Stomach (tissue), 8 donors: ENCODE measurements at regions not wholly inside any gene's neighbourhood (a gene's known extent, or its start where the extent isn't known, plus 50 kb on each side); places are given as distances from the start of the nearest gene placed in this dataset.

Source experiments
- DNase-seq, 2 donors: peaks; one replicate each; pipeline versions ENCODE4 v3.0.0 to v3.0.0-alpha.2; 2013 to 2019
- H3K27ac ChIP-seq, 5 donors: fragments of 200-600 bp in 4 of 5; sonication (generic) in 4 of 5; one replicate each; pipeline ENCODE4 v1.5.1; 2013 to 2019; ENCODE audit warnings: mild to moderate bottlenecking in 1 of 5, moderate library complexity in 1 of 5
- H3K27me3 ChIP-seq, 3 donors: fragments of 200-600 bp; sonication (generic); one replicate each; pipeline ENCODE4 v1.5.1; 2017 to 2019; ENCODE audit warnings: mixed run types in 1 of 3
- H3K36me3 ChIP-seq, 4 donors: fragments of 200-600 bp; sonication (generic); 1 replicate in 3 of 4; 2 replicates in 1 of 4; pipeline ENCODE4 v1.5.1; 2016 to 2019
- H3K4me1 ChIP-seq, 4 donors: fragments of 200-600 bp; sonication (generic); one replicate each; pipeline ENCODE4 v1.5.1; 2016 to 2019
- H3K4me3 ChIP-seq, 4 donors: fragments of 200-600 bp; sonication (generic) in 3 of 4; one replicate each; pipeline ENCODE4 v1.5.1; 2016 to 2019; ENCODE audit warnings: mild to moderate bottlenecking in 1 of 4
- H3K9me3 ChIP-seq, 4 donors: fragments of 200-600 bp; sonication (generic); one replicate each; pipeline ENCODE4 v1.5.1; 2016 to 2019
- CTCF ChIP-seq, 7 experiments: fragments of 450-650 bp in 4 of 7; fragments of 200-600 bp in 3 of 7; sonication (generic) in 3 of 7; IDR thresholded peaks; one replicate each; pipeline ENCODE4 v1.5.1; 2016 to 2019; ENCODE audit warnings: antibody characterized with exemption in 7 of 7, control low read depth in 2 of 7, mild to moderate bottlenecking in 1 of 7
- EP300 ChIP-seq: sonication (generic); formaldehyde crosslinking; IDR thresholded peaks from one replicate; pipeline ENCODE4 v1.6.1; 2017; ENCODE audit warnings: antibody characterized with exemption
- POLR2A ChIP-seq, 4 donors: fragments of 450-650 bp; IDR thresholded peaks; one replicate each; pipeline ENCODE4 v1.6.1; 2016; ENCODE audit warnings: antibody characterized with exemption in 4 of 4, control low read depth in 2 of 4, mild to moderate bottlenecking in 1 of 4, moderate library complexity in 1 of 4
- POLR2AphosphoS5 ChIP-seq, 3 donors: sonication (generic); formaldehyde crosslinking; IDR thresholded peaks; one replicate each; pipeline ENCODE4 v1.6.1; 2016; ENCODE audit warnings: antibody characterized with exemption in 3 of 3
- WGBS, 5 donors: extraction: QIAGEN DNeasy Blood & Tissue Kit in 3 of 5; methylation state at CpG; one replicate each; pipeline versions ENCODE4 v1.1.5 to v1.1.7; 2013 to 2018; 5-methylcytosine and 5-hydroxymethylcytosine counted together
- intact Hi-C: fragments of 100-400 bp; cut with DNase I; formaldehyde crosslinking; loops from one replicate; pipeline ENCODE4 v1.15.1; 2023; ENCODE audit warnings: low total_unique reads
- donor health status: healthy with polysubstance abuse.
- donor health status: Bipolar disorder and iron deficiency.
- donor health status: healthy.

GRCh38 chr9:31486630-31487029 lies 897.8 kb upstream of the ACO1 start:
- no peaks in the 10 kb centered on the region for H3K27me3 ChIP-seq
- intact Hi-C loops: no loop called here
- H3K27ac ChIP-seq: no peak overlapping the region
- H3K4me3 ChIP-seq: no peak overlapping the region
- TF ChIP-seq POLR2A (IDR thresholded peaks at IDR 0.05) (no peak), CTCF (IDR thresholded peaks at IDR 0.05) (no peak), POLR2AphosphoS5 (IDR thresholded peaks at IDR 0.05) (no peak), EP300 (no peak)
- no peaks in the 10 kb centered on the region for H3K4me1 ChIP-seq
- H3K9me3 ChIP-seq: no peaks in the 10 kb centered on the region
- no peak for DNase-seq
- no peaks in the 10 kb centered on the region for H3K36me3 ChIP-seq

GRCh38 chr9:31490551-31491106 lies 893.8 kb upstream of the ACO1 start:
- no peaks in the 10 kb centered on the region for H3K9me3 ChIP-seq
- intact Hi-C loops: no loop called here
- 69 to 87% (median 81%) methylated on average over 4 of the region's 4 CpGs for WGBS, 5 donors
- H3K4me3 ChIP-seq: no peak overlapping the region
- H3K4me1 ChIP-seq: no peaks in the 10 kb centered on the region
- no peak for TF ChIP-seq EP300
- no peak for TF ChIP-seq CTCF (IDR thresholded peaks at IDR 0.05)
- no peak for TF ChIP-seq POLR2AphosphoS5 (IDR thresholded peaks at IDR 0.05)
- no peak for TF ChIP-seq POLR2A (IDR thresholded peaks at IDR 0.05)
- no peak for DNase-seq
- H3K27me3 ChIP-seq: no peaks in the 10 kb centered on the region
- H3K36me3 ChIP-seq: no peaks in the 10 kb centered on the region
- H3K27ac ChIP-seq: no peak overlapping the region

- peaks cover 0 to 11% (median 5%) of the 10 kb centered on the region in 4 donors for H3K9me3 ChIP-seq
- no peaks in the 10 kb centered on the region for H3K27me3 ChIP-seq
- H3K36me3 ChIP-seq: no peaks in the 10 kb centered on the region
- H3K27ac ChIP-seq: no peak overlapping the region
- DNase-seq: no peak
- TF ChIP-seq EP300 (no peak), POLR2A (IDR thresholded peaks at IDR 0.05) (no peak), POLR2AphosphoS5 (IDR thresholded peaks at IDR 0.05) (no peak), CTCF (IDR thresholded peaks at IDR 0.05) (no peak)
- no peaks in the 10 kb centered on the region for H3K4me1 ChIP-seq
- intact Hi-C loops: no loop called here
- no peak overlapping the region for H3K4me3 ChIP-seq
- 11 to 44% (median 35%) methylated on average over 1 of the region's 1 CpG for whole genome bisulfite sequencing, 5 donors
Measured at GRCh38 chr9:31492229-31492628, 892.2 kb upstream of the ACO1 start.

- 76 to 93% (median 84%) methylated on average over 1 of the region's 1 CpG for WGBS, 5 donors
- intact Hi-C loops: no loop called here
- H3K4me1 ChIP-seq: no peaks in the 10 kb centered on the region
- H3K27ac ChIP-seq: no peak overlapping the region
- no peak for DNase-seq
- no peaks in the 10 kb centered on the region for H3K27me3 ChIP-seq
- no peaks in the 10 kb centered on the region for H3K36me3 ChIP-seq
- H3K9me3 ChIP-seq: peaks cover 0 to 11% (median 5%) of the 10 kb centered on the region in 4 donors
- TF ChIP-seq POLR2A (IDR thresholded peaks at IDR 0.05) (no peak), EP300 (no peak), POLR2AphosphoS5 (IDR thresholded peaks at IDR 0.05) (no peak), CTCF (IDR thresholded peaks at IDR 0.05) (no peak)
- no peak overlapping the region for H3K4me3 ChIP-seq
Measured at GRCh38 chr9:31500422-31500821, 884.0 kb upstream of the ACO1 start.
